Body of pancreas (tissue), 4 donors: ENCODE measurements at regions not wholly inside any gene's neighbourhood (a gene's known extent, or its start where the extent isn't known, plus 50 kb on each side); places are given as distances from the start of the nearest gene placed in this dataset.
"Not testable (repeated sequence)": the region's sequence is repeated elsewhere in the genome, so short reads cannot be mapped to it uniquely, and the experiment has no call there.

Experiments used
- ATAC-seq: fragments of 150-250 bp; one replicate; pipeline ENCODE4 v1.9.1; 2016
- DNase-seq, 4 donors: peaks; one replicate each; pipeline ENCODE4 v3.0.0-alpha.2; 2019
- H3K27ac ChIP-seq, 4 donors: fragments of 200-600 bp; sonication (generic); 1 replicate in 3 of 4; 2 replicates in 1 of 4; pipeline versions ENCODE4 v1.5.1 to v1.6.1; 2016 to 2019; ENCODE audit warnings: mild to moderate bottlenecking in 1 of 4, mixed read lengths in 1 of 4, moderate library complexity in 1 of 4
- H3K27me3 ChIP-seq, 2 donors: fragments of 200-600 bp; sonication (generic); one replicate each; pipeline ENCODE4 v1.6.0; 2016; ENCODE audit warnings: mild to moderate bottlenecking in 1 of 2
- H3K36me3 ChIP-seq, 2 donors: fragments of 200-600 bp; sonication (generic); replicated peaks in 1 of 2; 2 replicates each; pipeline ENCODE4 v1.5.1; 2016; ENCODE audit warnings: low read depth in 2 of 2; ENCODE audit not compliant: insufficient read depth in 1 of 2
- H3K4me1 ChIP-seq: fragments of 200-600 bp; sonication (generic); one replicate; pipeline ENCODE4 v1.6.0; 2016
- H3K4me3 ChIP-seq, 2 donors: fragments of 200-600 bp; sonication (generic); 1 replicate in 1 of 2; 2 replicates in 1 of 2; pipeline ENCODE4 v1.5.1; 2016 to 2019
- H3K9me3 ChIP-seq, 3 donors: fragments of 200-600 bp; sonication (generic); 1 replicate in 2 of 3; 2 replicates in 1 of 3; pipeline ENCODE4 v1.5.1; 2016
- CTCF ChIP-seq, 7 experiments: fragments of 450-650 bp in 4 of 7; fragments of 200-600 bp in 3 of 7; sonication (generic) in 3 of 7; IDR thresholded peaks; one replicate each; pipeline ENCODE4 v1.5.1; 2016 to 2019; ENCODE audit warnings: antibody characterized with exemption in 7 of 7
- POLR2A ChIP-seq, 3 donors: fragments of 450-650 bp; IDR thresholded peaks; one replicate each; pipeline ENCODE4 v1.6.1; 2016; ENCODE audit warnings: antibody characterized with exemption in 3 of 3, mild to moderate bottlenecking in 2 of 3
- WGBS, 2 donors: methylation state at CpG; one replicate each; pipeline ENCODE4 v1.1.5; 2017; 5-methylcytosine and 5-hydroxymethylcytosine counted together
- intact Hi-C: fragments of 100-400 bp; cut with DNase I; formaldehyde crosslinking; loops from one replicate; pipeline ENCODE4 v1.15.1; 2023

GRCh38 chr7:142519079-142520078, 229.9 kb upstream of the PRSS1 start:
- WGBS, 2 donors: 69 to 77% methylated on average over 5 of the region's 5 CpGs
- intact Hi-C loops: loop anchor here (10.0 kb wide), 1 partner anchor 265 kb away; no protein-coding TSS in a partner anchor
- H3K4me1 ChIP-seq: peaks cover 31% of the 10 kb centered on the region
- ATAC-seq: no peak
- no peak for DNase-seq
- no peaks in the 10 kb centered on the region for H3K27me3 ChIP-seq
- TF ChIP-seq CTCF (IDR thresholded peaks at IDR 0.05): no peak
- TF ChIP-seq POLR2A (IDR thresholded peaks at IDR 0.05): no peak
- peak overlapping the region in 3 of 4 donors; percentile 30 to 60 (median 37) for H3K27ac ChIP-seq
- H3K4me3 ChIP-seq: no peak overlapping the region
- H3K36me3 ChIP-seq: no peaks in the 10 kb centered on the region
- no peaks in the 10 kb centered on the region for H3K9me3 ChIP-seq

GRCh38 chr7:142516038-142516501, 233.2 kb upstream of the PRSS1 start:
- Histone ChIP-seq H3K4me1 (peaks cover 31% of the 10 kb centered on the region), H3K36me3 (no peaks in the 10 kb centered on the region), H3K4me3 (no peak overlapping the region), H3K27me3 (no peaks in the 10 kb centered on the region), H3K9me3 (no peaks in the 10 kb centered on the region), H3K27ac (no peak overlapping the region)
- ATAC-seq (peak; percentile 88), DNase-seq (peak; percentile 32 to 50 (median 40))
- TF ChIP-seq CTCF (IDR thresholded peaks at IDR 0.05): peak; percentile 56 to 86 (median 72)
- TF ChIP-seq POLR2A (IDR thresholded peaks at IDR 0.05): no peak
- intact Hi-C loops: no loop called here
- WGBS, 2 donors: 18 to 20% methylated on average over 3 of the region's 3 CpGs

- H3K9me3 ChIP-seq, H3K27ac ChIP-seq, ATAC-seq, H3K36me3 ChIP-seq, intact Hi-C loops, H3K4me3 ChIP-seq, DNase-seq, H3K27me3 ChIP-seq: not testable (repeated sequence)
- WGBS, 2 donors: 25 to 30% methylated on average over 1 of the region's 1 CpG
- H3K4me1 ChIP-seq: peaks cover 21% of the 10 kb centered on the region
Observed at GRCh38 chr7:142514716-142515115, 234.6 kb upstream of the PRSS1 start.

- no peaks in the 10 kb centered on the region for H3K36me3 ChIP-seq
- peaks cover 18% of the 10 kb centered on the region for H3K4me1 ChIP-seq
- 69 to 75% methylated on average over 5 of the region's 5 CpGs for WGBS, 2 donors
- no peak for DNase-seq
- intact Hi-C loops: no loop called here
- no peaks in the 10 kb centered on the region for H3K27me3 ChIP-seq
- no peak overlapping the region for H3K27ac ChIP-seq
- TF ChIP-seq POLR2A (IDR thresholded peaks at IDR 0.05) (no peak), CTCF (IDR thresholded peaks at IDR 0.05) (no peak)
- no peaks in the 10 kb centered on the region for H3K9me3 ChIP-seq
- no peak for ATAC-seq
- H3K4me3 ChIP-seq: no peak overlapping the region
Observed at GRCh38 chr7:142513178-142513955, 235.9 kb upstream of the PRSS1 start.

- Histone ChIP-seq H3K27me3 (no peaks in the 10 kb centered on the region), H3K4me1 (peaks cover 16% of the 10 kb centered on the region), H3K36me3 (no peaks in the 10 kb centered on the region), H3K4me3 (no peak overlapping the region), H3K9me3 (no peaks in the 10 kb centered on the region), H3K27ac (no peak overlapping the region)
- ATAC-seq: no peak
- intact Hi-C loops: no loop called here
- WGBS, 2 donors: 83 to 84% methylated on average over 7 of the region's 7 CpGs
- DNase-seq: no peak
- no peak for TF ChIP-seq CTCF (IDR thresholded peaks at IDR 0.05)
- no peak for TF ChIP-seq POLR2A (IDR thresholded peaks at IDR 0.05)
Observed at GRCh38 chr7:142511801-142512200, 237.5 kb upstream of the PRSS1 start.
